ENCODE measurements at regions not wholly inside any gene's neighbourhood (a gene's known extent, or its start where the extent isn't known, plus 50 kb on each side); places are given as distances from the start of the nearest gene placed in this dataset.
"Not testable (repeated sequence)": the region's sequence is repeated elsewhere in the genome, so short reads cannot be mapped to it uniquely, and the experiment has no call there.

DNA sequence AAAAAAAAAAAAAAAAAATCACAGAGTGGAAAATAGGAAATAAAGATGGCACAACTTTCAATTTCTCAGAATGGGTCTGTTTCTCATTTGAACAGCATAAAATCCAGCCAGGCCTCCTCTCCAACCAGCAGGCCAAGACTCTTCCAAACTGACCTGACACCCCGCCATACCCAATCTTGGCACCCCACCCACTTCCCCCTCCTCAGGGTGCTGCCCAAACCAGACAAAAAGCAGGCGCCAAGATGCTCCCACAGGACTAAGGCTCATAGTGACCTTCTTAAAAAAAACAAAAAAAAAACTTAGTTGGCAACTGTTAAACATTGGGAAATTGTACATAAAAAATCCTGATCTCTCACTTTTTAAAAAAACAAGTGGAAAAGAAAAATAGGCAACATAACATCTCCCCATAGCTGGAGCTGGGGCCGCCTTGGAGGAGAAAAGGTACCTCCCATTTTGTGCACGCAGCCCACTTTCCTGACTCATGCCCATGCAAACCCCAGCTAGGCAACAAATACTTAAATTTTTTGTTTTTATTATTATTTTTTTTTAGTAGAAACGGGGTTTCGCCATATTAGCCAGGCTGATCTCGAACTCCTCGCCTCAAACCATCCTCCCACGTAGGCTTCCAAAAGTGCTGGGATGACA, 124.9 kb upstream of the RRN3 start:
- H3K9me1 ChIP-seq (ENCODE audit: control insufficient read depth, insufficient read depth, low read length); H3K27ac ChIP-seq (ENCODE audit: extremely low read depth, low read depth, low read length); H3K4me3 ChIP-seq; DNase-seq (ENCODE audit: extremely low read depth in 1 of 4, low spot score in 3 of 4); H2AFZ ChIP-seq (ENCODE audit: low read depth, low read length); H4K20me1 ChIP-seq (replicated peaks; ENCODE audit: control insufficient read depth, insufficient read depth, low read length); intact Hi-C loops (cut with micrococcal nuclease); H3K4me1 ChIP-seq (replicated peaks in 1 of 2; ENCODE audit: control insufficient read depth in 2 of 2, insufficient read depth in 2 of 2, low read length in 2 of 2); H3K36me3 ChIP-seq (ENCODE audit: control insufficient read depth, insufficient read depth, low read length); BruUV-seq (replicated peaks); in situ Hi-C loops (cut with MboI); H3K27me3 ChIP-seq (ENCODE audit: control insufficient read depth in 2 of 2, insufficient read depth in 2 of 2, low read length in 2 of 2); H3K9ac ChIP-seq (ENCODE audit: insufficient read depth in 1 of 2, low read depth in 2 of 2, low read length in 2 of 2); H3K4me2 ChIP-seq (ENCODE audit: insufficient read depth, low read length); ATAC-seq; FAIRE-seq; POLR2A ChIA-PET; CTCF ChIA-PET (ENCODE audit: low intra/inter-chr PET ratio); H3K9me3 ChIP-seq (replicated peaks; ENCODE audit: control insufficient read depth, insufficient read depth, low read depth, low read length): not testable (repeated sequence)
- WGBS (ENCODE audit: insufficient coverage, low coverage, missing lambda C conversion rate) = 56% methylated on average over 5 of the region's 9 CpGs
- H3K79me2 ChIP-seq (ENCODE audit: control insufficient read depth, insufficient read depth, low read length) = peaks cover 13% of the 10 kb centered on the region

DNA sequence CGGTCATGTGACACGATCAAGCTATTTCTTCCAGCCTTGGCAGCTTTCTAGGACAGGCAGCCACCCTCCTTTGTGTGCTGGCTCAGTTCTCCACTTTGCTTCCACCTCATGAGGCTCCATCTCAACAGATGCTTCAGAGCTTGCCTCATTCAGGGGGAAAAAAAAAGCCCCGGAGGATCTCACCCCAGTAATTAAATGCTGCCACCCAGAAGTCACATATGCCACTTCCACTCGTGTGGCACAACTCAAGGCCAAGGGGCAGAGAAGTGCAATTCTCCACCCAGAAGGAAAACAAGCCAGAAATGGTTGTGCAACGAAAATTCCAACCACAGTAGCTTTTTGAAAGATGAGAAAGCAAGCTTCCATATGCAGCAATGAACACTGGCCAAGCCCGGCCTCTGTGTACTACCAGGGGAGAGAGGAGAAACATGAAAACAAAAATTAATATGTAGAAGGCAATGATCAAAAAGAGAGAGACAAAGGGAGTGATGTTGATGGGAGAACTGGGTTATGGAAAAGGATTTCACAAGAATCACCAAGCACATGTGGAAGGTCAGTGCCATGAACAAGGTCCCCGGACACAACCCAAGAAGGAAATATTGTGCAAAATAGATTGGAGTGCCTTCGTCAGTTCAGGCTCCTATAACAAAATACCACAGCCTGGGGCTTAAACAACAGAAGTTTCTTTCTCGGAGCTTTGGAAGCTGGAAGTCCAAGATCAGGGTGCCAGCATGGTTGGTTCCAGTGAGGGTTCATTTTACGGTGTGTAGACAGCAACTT, 113.3 kb upstream of the RRN3 start:
- H2AFZ ChIP-seq (ENCODE audit: low read depth, low read length); BruUV-seq (replicated peaks); H4K20me1 ChIP-seq (replicated peaks; ENCODE audit: control insufficient read depth, insufficient read depth, low read length); H3K9ac ChIP-seq (ENCODE audit: insufficient read depth in 1 of 2, low read depth in 2 of 2, low read length in 2 of 2); POLR2A ChIA-PET; H3K27me3 ChIP-seq (ENCODE audit: control insufficient read depth in 2 of 2, insufficient read depth in 2 of 2, low read length in 2 of 2); H3K27ac ChIP-seq (ENCODE audit: extremely low read depth, low read depth, low read length); DNase-seq (ENCODE audit: extremely low read depth in 1 of 4, low spot score in 3 of 4); ATAC-seq; H3K4me2 ChIP-seq (ENCODE audit: insufficient read depth, low read length); in situ Hi-C loops (cut with MboI); H3K4me3 ChIP-seq; intact Hi-C loops (cut with micrococcal nuclease); H3K36me3 ChIP-seq (ENCODE audit: control insufficient read depth, insufficient read depth, low read length); H3K79me2 ChIP-seq (ENCODE audit: control insufficient read depth, insufficient read depth, low read length); CTCF ChIA-PET (ENCODE audit: low intra/inter-chr PET ratio); H3K4me1 ChIP-seq (replicated peaks in 1 of 2; ENCODE audit: control insufficient read depth in 2 of 2, insufficient read depth in 2 of 2, low read length in 2 of 2); FAIRE-seq; H3K9me1 ChIP-seq (ENCODE audit: control insufficient read depth, insufficient read depth, low read length); H3K9me3 ChIP-seq (replicated peaks; ENCODE audit: control insufficient read depth, insufficient read depth, low read depth, low read length): not testable (repeated sequence)
- WGBS (ENCODE audit: insufficient coverage, low coverage, missing lambda C conversion rate) = 63% methylated on average over 4 of the region's 10 CpGs

DNA sequence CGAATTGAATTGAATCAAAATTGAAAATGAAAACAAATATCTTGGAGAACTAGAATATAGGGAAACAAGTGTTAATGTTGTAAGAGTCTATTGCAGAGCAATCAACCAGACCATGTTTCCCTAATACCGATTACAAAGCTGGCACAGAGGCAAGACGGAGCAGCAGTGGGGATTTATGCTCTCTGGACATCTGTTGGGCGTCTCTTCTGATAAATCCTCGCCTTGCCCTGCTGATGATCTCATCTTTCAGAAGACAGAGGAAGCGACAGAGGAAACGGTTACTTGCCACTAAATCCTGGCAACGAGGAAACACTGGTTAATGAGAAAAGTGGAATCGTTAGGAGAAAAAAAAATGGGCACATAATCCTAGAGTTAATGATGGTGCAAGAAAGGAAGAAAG, 112.4 kb upstream of the RRN3 start:
- H3K79me2 ChIP-seq (ENCODE audit: control insufficient read depth, insufficient read depth, low read length); DNase-seq (ENCODE audit: extremely low read depth in 1 of 4, low spot score in 3 of 4); H3K9ac ChIP-seq (ENCODE audit: insufficient read depth in 1 of 2, low read depth in 2 of 2, low read length in 2 of 2); H3K9me1 ChIP-seq (ENCODE audit: control insufficient read depth, insufficient read depth, low read length); H3K4me3 ChIP-seq; H3K4me1 ChIP-seq (replicated peaks in 1 of 2; ENCODE audit: control insufficient read depth in 2 of 2, insufficient read depth in 2 of 2, low read length in 2 of 2); H3K4me2 ChIP-seq (ENCODE audit: insufficient read depth, low read length); POLR2A ChIA-PET; H3K9me3 ChIP-seq (replicated peaks; ENCODE audit: control insufficient read depth, insufficient read depth, low read depth, low read length); H3K36me3 ChIP-seq (ENCODE audit: control insufficient read depth, insufficient read depth, low read length); in situ Hi-C loops (cut with MboI); BruUV-seq (replicated peaks); H4K20me1 ChIP-seq (replicated peaks; ENCODE audit: control insufficient read depth, insufficient read depth, low read length); H2AFZ ChIP-seq (ENCODE audit: low read depth, low read length); H3K27ac ChIP-seq (ENCODE audit: extremely low read depth, low read depth, low read length); ATAC-seq; FAIRE-seq; intact Hi-C loops (cut with micrococcal nuclease); CTCF ChIA-PET (ENCODE audit: low intra/inter-chr PET ratio); H3K27me3 ChIP-seq (ENCODE audit: control insufficient read depth in 2 of 2, insufficient read depth in 2 of 2, low read length in 2 of 2): not testable (repeated sequence)
- WGBS (ENCODE audit: insufficient coverage, low coverage, missing lambda C conversion rate) = 65% methylated on average over 4 of the region's 9 CpGs

DNA sequence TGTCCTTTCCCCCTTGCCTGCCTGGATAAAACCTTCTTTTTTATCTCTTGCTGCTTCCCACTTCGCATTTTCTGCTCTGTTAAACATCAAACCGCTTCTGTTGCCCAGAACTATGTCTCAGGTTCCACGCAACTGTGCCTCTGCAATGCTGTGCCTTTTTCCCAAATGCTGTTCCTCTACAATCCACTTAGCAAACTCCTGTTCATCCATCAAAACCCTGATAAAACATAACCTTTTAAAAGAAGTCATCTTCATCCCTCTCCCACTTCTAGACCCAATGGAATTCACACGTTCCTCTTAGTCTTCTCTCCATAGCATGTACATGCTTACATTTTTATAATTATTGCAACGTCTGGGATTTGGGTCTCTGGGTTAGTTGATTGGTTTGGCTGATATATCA, 111.9 kb upstream of the RRN3 start:
- intact Hi-C loops (cut with micrococcal nuclease); H4K20me1 ChIP-seq (replicated peaks; ENCODE audit: control insufficient read depth, insufficient read depth, low read length); H3K27me3 ChIP-seq (ENCODE audit: control insufficient read depth in 2 of 2, insufficient read depth in 2 of 2, low read length in 2 of 2); H3K4me1 ChIP-seq (replicated peaks in 1 of 2; ENCODE audit: control insufficient read depth in 2 of 2, insufficient read depth in 2 of 2, low read length in 2 of 2); H3K9me1 ChIP-seq (ENCODE audit: control insufficient read depth, insufficient read depth, low read length); FAIRE-seq; H3K4me2 ChIP-seq (ENCODE audit: insufficient read depth, low read length); H3K36me3 ChIP-seq (ENCODE audit: control insufficient read depth, insufficient read depth, low read length); H3K79me2 ChIP-seq (ENCODE audit: control insufficient read depth, insufficient read depth, low read length); DNase-seq (ENCODE audit: extremely low read depth in 1 of 4, low spot score in 3 of 4); CTCF ChIA-PET (ENCODE audit: low intra/inter-chr PET ratio); POLR2A ChIA-PET; H2AFZ ChIP-seq (ENCODE audit: low read depth, low read length); H3K27ac ChIP-seq (ENCODE audit: extremely low read depth, low read depth, low read length); BruUV-seq (replicated peaks); ATAC-seq; H3K9ac ChIP-seq (ENCODE audit: insufficient read depth in 1 of 2, low read depth in 2 of 2, low read length in 2 of 2); H3K9me3 ChIP-seq (replicated peaks; ENCODE audit: control insufficient read depth, insufficient read depth, low read depth, low read length); H3K4me3 ChIP-seq; in situ Hi-C loops (cut with MboI): not testable (repeated sequence)
- WGBS (ENCODE audit: insufficient coverage, low coverage, missing lambda C conversion rate) = 96% methylated on average over 4 of the region's 5 CpGs
